Fibroblast of peridontal ligament (primary cell): ENCODE measurements at regions not wholly inside any gene's neighbourhood (a gene's known extent, or its start where the extent isn't known, plus 50 kb on each side); places are given as distances from the start of the nearest gene placed in this dataset.
A peak's percentile ranks its signal among the peaks of the same experiment; 100 is the strongest.

Experiments
- DNase-seq: peaks from one replicate; pipeline ENCODE4 v3.0.0-alpha.2; 2010; ENCODE audit errors: extremely low read depth

DNA sequence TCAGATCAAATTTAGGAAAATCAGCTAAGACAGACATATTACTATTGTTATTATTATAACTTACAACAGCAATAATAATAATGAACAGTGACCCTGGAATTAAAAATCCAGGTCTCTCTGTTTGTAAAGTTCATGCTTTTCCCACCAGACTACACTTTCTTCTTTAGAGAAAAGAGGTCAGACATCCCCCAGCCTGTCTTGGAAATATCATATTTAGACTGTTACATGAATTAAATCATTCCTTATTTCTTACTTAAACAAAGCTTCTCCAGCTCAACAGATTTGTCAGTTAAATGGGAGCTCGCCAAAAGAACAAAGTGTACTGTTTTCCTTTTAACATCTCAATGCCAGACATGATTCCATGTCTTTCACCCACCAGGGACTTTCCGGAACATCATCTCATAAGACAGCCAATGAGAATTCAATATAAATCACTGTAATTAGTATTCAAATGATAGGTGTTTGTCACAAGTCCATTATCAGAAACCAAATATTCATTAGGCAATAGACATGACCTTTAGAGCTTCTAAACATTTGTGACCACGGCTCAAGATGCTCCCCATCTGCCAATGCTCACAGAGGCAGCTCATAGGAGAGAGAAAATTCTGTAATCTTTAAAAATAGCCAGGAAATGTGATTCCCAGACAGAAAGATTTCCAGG is 351.9 kb downstream of the ENC1 start:
- DNase-seq = no peak

DNA sequence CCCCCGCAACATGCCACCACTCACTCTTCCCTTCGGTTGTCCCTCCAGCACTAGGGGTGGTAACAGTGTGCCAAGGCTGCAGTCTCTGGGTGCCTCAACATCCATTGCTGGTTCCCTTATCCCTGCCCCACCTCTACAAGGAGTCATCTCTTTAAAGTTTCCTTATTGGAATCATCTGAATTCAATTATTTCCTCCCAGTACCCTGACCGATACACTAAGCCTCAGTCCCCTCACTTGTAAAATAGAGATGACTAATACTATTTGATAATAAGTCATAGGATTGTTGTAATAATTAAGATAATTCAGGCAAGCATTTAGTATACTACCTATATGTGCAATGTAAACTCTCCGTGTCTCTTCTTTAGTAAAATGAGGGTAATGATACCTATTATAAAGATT is 352.5 kb downstream of the ENC1 start:
- DNase-seq = no peak

DNA sequence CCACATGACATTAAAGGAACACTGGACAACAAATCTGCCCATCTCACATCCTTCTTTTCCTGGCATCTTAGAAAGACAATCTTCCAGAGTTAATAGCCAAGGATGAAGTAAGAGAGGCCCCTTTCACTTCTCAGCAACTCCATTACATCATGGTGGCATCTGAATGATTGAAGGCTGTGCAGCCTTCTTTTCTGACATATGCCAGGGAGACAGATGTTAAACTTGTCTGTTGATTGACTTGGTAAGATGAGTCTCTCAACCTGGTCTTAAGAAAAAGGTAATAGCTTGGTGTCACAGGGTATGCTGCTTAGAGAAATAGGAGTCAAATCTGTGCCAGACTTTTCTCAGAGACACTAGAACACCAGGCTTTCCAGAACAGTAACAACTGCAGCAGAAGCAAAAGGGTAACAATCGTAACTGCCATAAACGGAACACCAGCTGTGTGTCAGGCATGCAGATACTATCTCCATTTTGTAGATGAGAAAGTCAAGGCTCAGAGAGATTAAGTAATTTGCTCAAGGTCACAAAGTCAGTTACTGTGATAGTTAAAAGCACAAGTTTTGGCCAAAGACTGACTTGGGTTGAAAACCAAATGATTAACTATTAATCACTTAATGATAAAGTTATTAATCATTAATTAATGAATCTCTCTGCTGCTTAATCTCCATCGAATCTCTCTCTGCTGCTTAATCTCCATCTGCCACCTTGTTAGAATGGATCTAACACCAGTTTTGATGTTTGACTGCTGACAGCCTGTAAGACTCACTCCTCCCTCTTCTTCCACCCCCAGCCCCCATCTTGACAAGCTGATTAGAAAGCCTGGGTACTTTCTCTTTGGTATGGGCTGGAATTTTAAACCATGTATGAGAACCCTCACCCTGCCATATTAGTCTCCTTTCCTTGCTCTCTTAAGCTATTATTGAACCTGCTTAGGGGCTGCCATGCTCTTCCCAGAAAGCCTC is 353.5 kb downstream of the ENC1 start:
- DNase-seq = no peak

DNA sequence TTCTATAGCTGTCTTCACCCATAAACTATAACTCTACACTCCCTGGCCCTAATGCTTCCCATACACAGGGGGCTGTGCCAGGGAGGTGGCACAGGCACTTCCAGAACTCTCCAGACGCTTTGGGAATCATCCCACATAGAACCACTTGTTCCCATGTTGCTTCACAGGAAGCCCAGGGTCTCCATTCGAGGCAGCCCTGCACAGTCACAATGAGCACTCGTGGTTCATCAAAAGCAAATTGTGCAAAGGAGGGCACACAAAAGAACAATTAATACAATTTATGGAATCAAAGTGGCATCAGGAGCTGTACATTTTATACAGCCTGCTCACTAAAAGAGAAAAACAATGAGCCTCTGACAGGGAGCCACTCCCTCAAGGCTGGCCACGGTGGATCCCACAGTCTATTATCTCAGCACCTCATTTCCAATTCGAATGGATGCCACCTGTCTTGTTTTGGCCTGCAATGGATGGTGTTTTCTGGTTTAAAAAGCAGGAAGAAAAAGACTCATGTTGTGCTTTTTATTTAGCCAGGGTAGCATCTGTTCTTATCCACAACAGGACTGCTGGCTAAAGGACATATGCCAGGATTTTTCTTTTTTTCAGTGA is 354.8 kb downstream of the ENC1 start:
- DNase-seq = no peak

DNA sequence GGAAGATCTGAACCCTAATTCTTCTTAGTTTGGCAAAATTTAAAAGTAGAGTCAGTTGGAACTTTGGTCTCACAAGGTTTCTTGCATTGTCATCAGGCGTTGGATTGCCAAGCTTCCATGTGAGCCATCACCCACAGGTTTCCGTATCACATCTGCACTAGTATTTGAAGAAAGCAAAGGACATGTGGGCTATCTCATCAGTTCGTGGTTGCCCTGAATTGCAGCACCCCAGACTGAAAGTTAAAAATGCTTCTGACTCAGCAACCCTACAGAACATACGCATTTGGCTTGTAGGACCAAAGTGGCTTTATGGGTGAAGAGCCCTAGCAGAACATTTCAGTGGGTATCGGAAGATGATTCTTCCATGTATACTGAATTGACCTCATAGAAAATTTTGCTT is 358.0 kb downstream of the ENC1 start:
- DNase-seq = no peak

DNA sequence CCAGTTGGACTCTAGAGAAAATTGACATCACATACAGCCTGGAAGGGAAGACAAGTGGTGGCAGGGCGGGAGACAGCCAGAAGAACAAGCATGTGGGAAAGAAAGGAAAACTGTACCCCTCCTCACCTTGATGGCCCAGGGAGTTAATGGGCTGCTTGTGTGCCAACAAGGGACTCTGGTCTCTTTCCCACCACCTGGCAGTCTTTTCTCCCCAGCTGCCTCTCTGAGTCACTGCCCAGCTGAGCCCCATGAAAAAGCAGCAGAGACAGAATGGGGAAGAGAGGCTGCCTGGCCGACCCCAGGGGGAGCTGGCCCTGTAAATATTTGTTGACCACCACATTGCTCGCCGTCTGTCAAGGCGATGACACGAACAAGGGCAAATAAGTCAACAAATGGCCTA is 359.4 kb downstream of the ENC1 start:
- DNase-seq = no peak

DNA sequence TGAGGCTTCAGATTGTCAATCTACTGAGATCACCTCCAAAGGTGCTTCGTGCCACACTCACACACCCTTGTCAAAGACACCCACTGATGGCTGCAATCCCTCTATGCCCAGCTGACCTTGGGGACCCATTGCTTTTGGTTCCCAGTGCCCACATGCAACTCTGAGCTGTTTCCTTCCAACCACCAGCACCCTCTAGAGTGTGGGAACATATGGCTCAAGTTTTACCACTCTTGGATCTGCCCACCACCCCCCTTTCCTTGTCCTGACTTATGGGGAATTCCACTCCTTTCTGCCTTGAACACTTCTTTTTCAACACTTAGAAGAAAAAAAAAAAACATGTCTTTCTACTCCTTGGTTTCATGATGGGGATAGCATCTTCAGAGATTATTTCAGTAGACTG is 360.2 kb downstream of the ENC1 start:
- DNase-seq = no peak

DNA sequence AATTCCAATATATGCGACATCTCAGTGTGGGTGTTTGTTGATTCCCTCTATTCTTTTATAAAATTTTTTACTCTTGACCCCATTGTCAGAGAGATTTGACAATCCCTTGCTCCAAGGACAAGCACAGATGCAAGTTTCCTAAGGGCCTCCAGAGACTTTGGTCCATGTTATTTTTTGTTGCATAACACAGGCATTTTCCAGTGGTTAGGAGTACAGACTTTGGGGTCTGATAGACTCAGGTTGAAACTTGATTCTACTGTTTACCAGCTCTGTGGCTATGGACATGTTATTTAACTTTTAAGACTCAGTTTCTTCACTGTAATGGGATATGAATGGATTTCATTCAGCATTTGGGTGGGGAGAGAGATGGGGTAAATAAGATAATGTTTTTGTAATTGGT is 361.3 kb downstream of the ENC1 start:
- no peak for DNase-seq

DNA sequence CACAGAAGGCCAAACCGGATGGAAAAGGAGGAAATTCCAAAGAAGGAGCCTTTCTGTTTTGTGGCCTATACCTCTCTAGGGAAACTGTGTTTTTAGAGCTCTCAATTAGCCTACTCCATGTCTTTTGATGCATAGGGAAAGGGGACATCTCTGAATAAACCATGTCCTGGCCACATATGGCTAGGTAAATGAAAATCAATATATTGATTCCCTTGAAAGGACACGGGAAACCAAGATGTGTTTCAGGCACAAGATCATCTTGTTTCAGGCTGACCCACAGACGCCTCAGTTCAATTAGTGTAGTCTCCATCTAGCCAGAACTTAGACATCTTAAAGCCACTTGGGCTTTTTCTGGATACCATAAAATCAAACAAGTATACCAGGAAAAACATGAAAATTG is 363.1 kb downstream of the ENC1 start:
- DNase-seq = no peak

DNA sequence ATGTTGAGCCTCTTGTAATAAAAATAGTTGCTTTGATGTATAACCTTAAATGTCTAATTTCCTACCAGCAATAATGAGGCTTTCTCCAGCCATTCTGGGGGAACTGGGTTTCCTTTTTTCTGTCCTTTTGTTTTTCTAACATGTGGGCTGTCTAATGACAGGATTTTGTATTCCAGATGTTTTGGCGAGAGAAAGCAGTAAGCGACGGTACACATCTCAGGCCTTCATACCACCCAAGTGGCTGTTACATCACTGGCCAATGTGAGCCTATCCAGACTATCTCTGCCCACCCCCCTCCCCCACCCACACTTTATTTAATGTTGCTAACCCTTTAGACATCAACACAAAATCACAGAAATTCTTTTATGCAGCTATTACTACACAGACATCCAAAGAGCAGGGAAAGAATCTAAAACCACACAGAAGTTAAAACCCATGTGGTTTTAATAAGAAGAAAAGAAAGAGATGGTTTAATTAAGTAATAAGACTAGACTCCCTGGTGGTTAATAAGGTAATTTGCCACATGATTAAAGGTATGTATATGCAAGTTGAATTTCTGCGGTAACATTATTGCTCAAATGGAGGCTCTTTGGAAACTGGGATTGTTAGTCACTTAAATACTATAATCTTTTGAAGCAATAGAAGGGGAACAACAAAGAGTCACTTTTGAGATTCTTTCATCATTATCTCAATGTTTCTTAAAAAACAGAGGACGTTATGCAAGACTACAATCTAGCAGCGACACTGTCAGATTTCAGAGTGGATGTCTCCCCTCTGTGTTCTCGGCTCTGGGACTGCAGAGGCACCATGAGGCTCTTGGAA is 365.1 kb downstream of the ENC1 start:
- peak; percentile 67 for DNase-seq

DNA sequence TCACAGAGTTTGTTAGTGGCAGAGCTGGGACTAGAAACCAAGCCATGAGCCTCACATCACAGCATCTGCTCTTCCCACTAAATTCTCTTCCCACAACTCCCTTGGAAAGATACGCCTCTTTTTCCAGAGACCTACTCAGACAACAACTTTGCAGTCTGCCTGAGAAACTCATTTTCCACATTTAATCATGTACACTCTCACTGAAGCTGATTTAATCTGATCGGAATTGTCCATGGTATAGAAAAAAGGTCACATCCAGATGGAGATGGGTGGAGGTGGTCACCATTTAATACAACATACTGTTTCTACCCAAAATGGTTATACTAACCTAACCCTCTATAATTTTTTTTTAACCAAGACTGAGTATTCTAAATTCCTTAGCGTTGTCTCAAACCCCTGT is 366.2 kb downstream of the ENC1 start:
- DNase-seq = no peak

DNA sequence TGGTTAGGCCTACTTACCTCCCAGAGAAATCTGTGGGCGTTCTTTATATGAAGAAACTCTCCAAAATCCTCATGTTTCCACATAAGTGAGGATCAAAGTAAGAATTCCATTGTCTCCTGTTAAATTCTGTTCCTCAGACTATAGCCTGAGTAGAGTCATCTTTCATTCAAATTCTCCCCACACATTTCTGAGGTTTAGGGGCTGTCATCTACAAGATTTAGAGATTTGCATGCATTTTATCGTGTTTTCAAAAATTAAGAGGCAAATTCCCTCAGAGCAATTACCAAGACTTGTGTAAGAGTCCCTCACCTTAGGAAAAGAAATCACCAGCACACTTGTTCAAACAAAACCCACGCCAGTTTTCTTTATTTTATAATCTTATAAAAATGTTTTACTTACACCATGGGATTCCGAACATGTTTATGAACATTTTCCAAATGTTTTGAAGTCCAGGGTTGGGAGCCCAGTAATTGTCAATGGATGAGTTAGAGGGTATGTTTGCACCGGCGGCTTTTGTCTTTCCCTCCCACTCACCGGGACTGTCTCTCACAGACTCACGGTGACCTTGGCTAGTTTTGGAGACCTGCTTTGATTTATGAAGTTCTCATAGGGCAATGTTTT is 367.6 kb downstream of the ENC1 start:
- DNase-seq = no peak

DNA sequence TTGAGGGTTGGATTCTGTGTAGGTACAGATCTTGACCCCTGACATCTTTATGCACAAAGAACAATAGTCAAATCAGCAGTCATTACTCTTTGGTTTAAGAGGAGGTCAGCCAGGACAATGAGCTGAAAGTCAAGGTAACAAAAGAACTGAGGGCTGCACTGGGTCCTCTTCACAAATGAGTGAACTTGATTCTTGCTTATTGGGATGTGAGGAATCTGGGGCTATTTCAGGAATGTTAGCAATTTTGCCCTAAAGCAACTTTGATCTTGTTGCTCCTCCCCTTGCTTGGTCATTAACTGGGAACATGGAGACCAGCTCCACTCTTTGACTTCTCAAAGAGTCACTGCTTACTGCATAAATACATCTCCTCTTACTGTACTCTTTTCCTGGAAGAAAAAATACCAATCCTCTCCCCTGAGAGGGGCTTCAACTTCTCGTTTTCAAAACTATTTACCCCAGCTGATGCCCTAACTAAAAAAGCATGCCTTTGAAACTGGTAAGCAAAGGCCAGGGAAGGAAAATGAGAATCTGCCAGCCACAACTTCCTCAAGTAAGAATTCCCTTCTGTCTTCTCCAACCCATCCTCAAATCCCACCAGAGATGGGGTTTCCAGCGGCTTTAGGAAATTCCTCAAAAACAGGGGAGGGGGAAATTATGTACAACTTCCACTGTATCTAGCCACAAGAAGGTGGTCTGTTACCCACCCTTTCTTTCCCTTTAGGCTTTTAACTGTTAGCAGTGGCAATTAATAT is 368.3 kb downstream of the ENC1 start:
- DNase-seq = peak; percentile 64

DNA sequence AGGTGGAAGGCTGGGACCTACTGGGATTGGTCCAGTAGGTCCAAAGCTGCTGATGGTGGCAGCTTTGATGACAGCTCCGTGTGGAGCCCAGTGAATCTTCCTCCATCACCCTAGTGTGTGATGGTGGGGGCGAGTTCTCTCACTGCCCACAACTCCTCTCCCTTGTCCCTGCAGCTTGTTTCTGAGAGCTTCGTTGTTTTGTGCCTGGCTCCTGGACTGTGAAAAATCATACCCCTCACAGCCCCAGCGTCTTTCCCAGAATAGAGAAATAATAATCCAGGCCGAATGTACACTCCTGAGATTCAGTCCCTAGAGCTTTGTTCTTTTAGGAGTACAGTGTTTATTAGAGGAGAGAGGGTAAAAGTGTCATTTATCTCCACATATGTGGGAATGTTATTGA is 372.2 kb downstream of the ENC1 start:
- DNase-seq = no peak

DNA sequence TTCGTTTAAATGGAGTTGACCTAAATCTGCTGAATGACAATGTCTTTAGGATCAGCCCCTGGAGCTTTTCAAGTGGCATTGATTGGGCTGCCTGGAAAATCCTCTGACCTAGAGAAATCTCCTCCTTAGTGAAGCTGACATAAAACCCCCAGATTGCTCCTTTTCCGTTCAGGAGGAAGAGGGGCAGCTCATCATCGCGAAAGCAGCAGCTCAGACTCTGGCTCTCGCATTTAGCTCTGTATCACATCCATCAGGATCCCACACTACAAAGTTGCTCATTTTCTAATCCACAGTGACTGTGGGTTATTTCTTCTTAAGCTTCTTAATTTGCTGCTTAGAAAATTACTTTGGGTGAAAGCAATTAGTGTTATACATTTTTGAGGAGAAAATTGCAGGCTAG is 373.7 kb downstream of the ENC1 start:
- DNase-seq = no peak

DNA sequence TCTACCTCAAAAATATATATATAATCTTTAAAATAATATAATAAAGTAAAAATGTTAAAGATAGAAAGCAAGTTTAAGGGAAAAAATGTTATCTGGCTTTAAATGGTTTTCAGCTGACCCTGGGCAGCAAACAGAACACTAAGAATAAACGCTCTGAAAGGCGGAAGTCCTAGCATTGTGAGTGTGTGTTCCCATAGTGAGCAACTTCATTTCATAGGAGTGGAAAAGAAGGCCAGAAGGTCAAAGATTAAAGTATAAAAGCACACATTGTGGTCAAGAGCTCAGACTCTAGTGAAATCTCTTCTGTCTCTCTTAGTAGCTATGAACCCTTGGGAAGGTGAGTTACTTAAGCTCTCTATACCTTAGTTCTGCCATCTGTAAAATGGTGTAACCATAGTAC is 374.4 kb downstream of the ENC1 start:
- DNase-seq = no peak

DNA sequence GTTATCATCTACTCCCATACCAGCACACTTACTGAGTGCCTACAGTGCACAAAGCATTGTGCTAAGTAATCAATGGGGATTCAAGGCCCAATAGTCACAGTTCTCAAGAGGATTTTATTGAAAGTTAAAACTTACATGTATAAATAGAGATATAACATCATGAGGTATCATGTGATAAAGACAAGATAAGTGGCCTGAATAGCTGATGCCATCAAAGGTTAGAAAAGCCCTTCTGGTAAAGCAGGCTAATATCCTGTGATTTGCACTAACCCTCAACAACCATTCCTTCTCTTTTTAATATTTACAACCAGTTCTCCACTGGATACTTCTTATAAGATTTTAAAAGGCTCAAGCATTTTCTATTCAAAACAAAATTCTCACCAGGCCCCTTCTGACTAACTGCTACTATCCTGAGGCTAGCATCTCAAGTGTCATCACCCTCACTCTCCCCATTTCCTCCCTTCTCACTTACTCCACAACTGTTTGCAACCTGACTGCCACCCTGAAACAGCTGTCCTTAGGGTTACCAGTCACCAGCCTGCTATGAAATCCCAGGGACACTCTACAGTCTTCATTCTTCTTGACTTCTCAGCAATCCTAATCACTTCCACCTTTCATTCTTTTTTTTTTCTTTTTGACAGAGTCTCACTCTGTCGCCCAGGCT is 377.9 kb downstream of the ENC1 start:
- no peak for DNase-seq

DNA sequence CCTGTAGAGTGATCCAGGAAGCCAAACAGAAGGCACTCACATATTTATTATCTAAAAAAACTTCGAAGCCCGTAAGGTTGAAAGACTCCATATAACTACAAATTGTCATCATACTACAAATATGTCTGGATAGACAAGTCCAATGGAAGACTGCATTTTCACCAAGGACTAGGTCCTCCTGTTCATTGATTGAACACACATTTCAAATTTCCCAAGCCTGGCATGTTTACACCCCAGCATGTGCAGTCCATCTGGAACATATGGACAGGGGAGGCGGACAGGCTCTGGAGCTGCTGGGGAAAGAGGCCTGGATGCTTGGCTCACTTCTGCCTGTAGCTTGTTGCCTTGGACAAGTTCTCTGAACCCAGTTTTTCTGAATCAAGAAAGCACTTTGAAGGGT is 378.7 kb downstream of the ENC1 start:
- peak; percentile 71 for DNase-seq

DNA sequence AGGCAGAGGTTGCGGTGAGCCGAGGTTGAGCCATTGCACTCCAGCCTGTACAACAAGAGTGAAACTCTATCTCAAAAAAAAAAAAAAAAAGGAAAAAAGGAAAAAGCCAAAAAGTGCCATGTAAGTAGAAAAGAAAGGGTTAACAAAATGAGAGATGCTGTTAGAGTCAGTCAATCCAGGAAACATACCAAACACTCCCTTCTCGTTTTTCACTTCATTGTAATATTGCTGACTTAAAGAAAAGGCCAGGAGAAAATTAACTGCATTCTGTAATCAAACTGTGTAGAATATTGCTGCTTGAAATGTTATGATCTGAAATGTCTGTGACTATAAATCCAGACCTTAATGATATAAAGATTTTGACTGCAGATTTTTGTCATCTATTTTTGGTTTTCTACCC is 379.1 kb downstream of the ENC1 start:
- no peak for DNase-seq

DNA sequence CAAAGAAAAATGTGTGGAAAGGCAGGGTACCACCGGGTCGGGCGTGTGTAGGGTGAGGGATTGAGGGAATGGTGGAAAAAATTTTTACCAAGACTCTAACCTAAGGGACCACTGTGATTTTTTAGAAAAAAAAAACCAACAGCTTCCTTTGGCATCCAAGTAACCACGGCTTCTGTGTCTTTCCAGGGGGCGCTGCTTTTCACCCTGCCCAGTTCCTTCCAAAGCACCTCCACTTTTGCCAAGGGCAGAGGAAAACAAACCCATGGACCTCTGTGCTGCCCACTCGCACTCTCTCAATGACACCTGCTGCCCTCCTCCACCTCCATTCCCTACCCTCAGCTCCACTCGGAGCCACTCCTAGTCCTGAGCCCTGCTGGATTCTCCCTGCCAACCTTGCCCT is 381.0 kb downstream of the ENC1 start:
- no peak for DNase-seq
